ENCODE measurements at regions not wholly inside any gene's neighbourhood (a gene's known extent, or its start where the extent isn't known, plus 50 kb on each side); places are given as distances from the start of the nearest gene placed in this dataset.

- ChIA-PET CTCF (no interaction called here), POLR2A (no interaction called here)
- Mint-ChIP-seq H3K27ac (ENCODE audit: unreplicated experiment) (no peak overlapping the region), H3K9me3 (ENCODE audit: unreplicated experiment) (no peaks in the 10 kb centered on the region), H3K4me3 (ENCODE audit: unreplicated experiment) (no peak overlapping the region), H3K36me3 (ENCODE audit: insufficient read depth, unreplicated experiment) (no peaks in the 10 kb centered on the region), H3K4me1 (ENCODE audit: low read depth, unreplicated experiment) (no peaks in the 10 kb centered on the region), H3K27me3 (ENCODE audit: insufficient read depth, unreplicated experiment) (peaks cover 16% of the 10 kb centered on the region)
- no peak for DNase-seq
- no peaks in the 10 kb centered on the region for H3K27me3 ChIP-seq (replicated peaks; ENCODE audit: control insufficient read depth, insufficient read depth, low read length)
- no peaks in the 10 kb centered on the region for H3K9me3 ChIP-seq
- H3K4me3 ChIP-seq (ENCODE audit: low read depth, low read length) = no peak overlapping the region
- H3K36me3 ChIP-seq (ENCODE audit: control insufficient read depth, insufficient read depth, low read length) = no peaks in the 10 kb centered on the region
- BruUV-seq (replicated peaks) = no TSS peak
- H3K4me1 ChIP-seq = no peaks in the 10 kb centered on the region
- TF ChIP-seq, protein P1, sequence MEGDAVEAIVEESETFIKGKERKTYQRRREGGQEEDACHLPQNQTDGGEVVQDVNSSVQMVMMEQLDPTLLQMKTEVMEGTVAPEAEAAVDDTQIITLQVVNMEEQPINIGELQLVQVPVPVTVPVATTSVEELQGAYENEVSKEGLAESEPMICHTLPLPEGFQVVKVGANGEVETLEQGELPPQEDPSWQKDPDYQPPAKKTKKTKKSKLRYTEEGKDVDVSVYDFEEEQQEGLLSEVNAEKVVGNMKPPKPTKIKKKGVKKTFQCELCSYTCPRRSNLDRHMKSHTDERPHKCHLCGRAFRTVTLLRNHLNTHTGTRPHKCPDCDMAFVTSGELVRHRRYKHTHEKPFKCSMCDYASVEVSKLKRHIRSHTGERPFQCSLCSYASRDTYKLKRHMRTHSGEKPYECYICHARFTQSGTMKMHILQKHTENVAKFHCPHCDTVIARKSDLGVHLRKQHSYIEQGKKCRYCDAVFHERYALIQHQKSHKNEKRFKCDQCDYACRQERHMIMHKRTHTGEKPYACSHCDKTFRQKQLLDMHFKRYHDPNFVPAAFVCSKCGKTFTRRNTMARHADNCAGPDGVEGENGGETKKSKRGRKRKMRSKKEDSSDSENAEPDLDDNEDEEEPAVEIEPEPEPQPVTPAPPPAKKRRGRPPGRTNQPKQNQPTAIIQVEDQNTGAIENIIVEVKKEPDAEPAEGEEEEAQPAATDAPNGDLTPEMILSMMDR (IDR thresholded peaks at IDR 0.05; ENCODE audit: insufficient read depth in 1 of 2, low read depth in 1 of 2, low read length in 1 of 2, severe bottlenecking in 1 of 2, unreplicated experiment in 1 of 2) = no peak
- intact Hi-C loops (cut with micrococcal nuclease; ENCODE audit: unreplicated experiment) = no loop called here
Observed at GRCh38 chr1:208432346-208432745, 188.2 kb upstream of the PLXNA2 start.

- DNase-seq = no peak
- Mint-ChIP-seq H3K4me1 (ENCODE audit: low read depth, unreplicated experiment) (no peaks in the 10 kb centered on the region), H3K27ac (ENCODE audit: unreplicated experiment) (no peak overlapping the region), H3K9me3 (ENCODE audit: unreplicated experiment) (no peaks in the 10 kb centered on the region), H3K27me3 (ENCODE audit: insufficient read depth, unreplicated experiment) (peaks cover 14% of the 10 kb centered on the region), H3K36me3 (ENCODE audit: insufficient read depth, unreplicated experiment) (no peaks in the 10 kb centered on the region), H3K4me3 (ENCODE audit: unreplicated experiment) (no peak overlapping the region)
- Histone ChIP-seq H3K4me3 (ENCODE audit: low read depth, low read length) (no peak overlapping the region), H3K36me3 (ENCODE audit: control insufficient read depth, insufficient read depth, low read length) (no peaks in the 10 kb centered on the region), H3K4me1 (no peaks in the 10 kb centered on the region), H3K9me3 (no peaks in the 10 kb centered on the region), H3K27me3 (replicated peaks; ENCODE audit: control insufficient read depth, insufficient read depth, low read length) (no peaks in the 10 kb centered on the region)
- ChIA-PET POLR2A (no interaction called here), CTCF (no interaction called here)
- no TSS peak for BruUV-seq (replicated peaks)
- intact Hi-C loops (cut with micrococcal nuclease; ENCODE audit: unreplicated experiment) = no loop called here
- TF ChIP-seq, protein P1 (IDR thresholded peaks at IDR 0.05; ENCODE audit: insufficient read depth in 1 of 2, low read depth in 1 of 2, low read length in 1 of 2, severe bottlenecking in 1 of 2, unreplicated experiment in 1 of 2) = no peak
Observed at GRCh38 chr1:208433086-208433485, 188.9 kb upstream of the PLXNA2 start.

DNA sequence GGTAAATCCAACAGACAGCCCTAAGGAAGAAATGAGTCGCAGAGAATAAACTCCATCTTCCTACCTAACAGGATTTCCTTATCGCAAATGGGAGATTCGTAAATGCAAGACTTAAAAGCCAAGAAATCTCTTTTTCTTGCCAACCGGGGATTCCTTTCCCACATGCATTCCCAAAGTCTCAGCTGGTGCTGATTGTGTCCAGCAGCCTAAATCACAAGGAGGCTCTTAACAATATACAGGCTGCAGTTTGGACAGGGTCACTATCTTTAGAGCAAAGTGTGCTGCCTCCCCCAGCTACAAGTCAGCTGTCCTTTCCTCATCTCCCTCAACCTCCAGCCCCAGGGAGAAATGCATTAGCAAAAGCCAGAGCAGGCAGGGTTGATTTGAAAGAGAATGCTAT lies 189.8 kb upstream of the PLXNA2 start:
- intact Hi-C loops (cut with micrococcal nuclease; ENCODE audit: unreplicated experiment) = no loop called here
- no peaks in the 10 kb centered on the region for H3K4me1 Mint-ChIP-seq (ENCODE audit: low read depth, unreplicated experiment)
- H3K27me3 ChIP-seq (replicated peaks; ENCODE audit: control insufficient read depth, insufficient read depth, low read length) = no peaks in the 10 kb centered on the region
- H3K4me1 ChIP-seq = no peaks in the 10 kb centered on the region
- H3K36me3 ChIP-seq (ENCODE audit: control insufficient read depth, insufficient read depth, low read length) = no peaks in the 10 kb centered on the region
- H3K4me3 Mint-ChIP-seq (ENCODE audit: unreplicated experiment) = no peak overlapping the region
- ChIA-PET CTCF (no interaction called here), POLR2A (no interaction called here)
- H3K36me3 Mint-ChIP-seq (ENCODE audit: insufficient read depth, unreplicated experiment) = no peaks in the 10 kb centered on the region
- BruUV-seq (replicated peaks) = no TSS peak
- H3K9me3 Mint-ChIP-seq (ENCODE audit: unreplicated experiment) = no peaks in the 10 kb centered on the region
- TF ChIP-seq, protein P1 (IDR thresholded peaks at IDR 0.05; ENCODE audit: insufficient read depth in 1 of 2, low read depth in 1 of 2, low read length in 1 of 2, severe bottlenecking in 1 of 2, unreplicated experiment in 1 of 2) = no peak
- no peak for DNase-seq
- no peak overlapping the region for H3K4me3 ChIP-seq (ENCODE audit: low read depth, low read length)
- H3K27me3 Mint-ChIP-seq (ENCODE audit: insufficient read depth, unreplicated experiment) = peaks cover 11% of the 10 kb centered on the region
- no peak overlapping the region for H3K27ac Mint-ChIP-seq (ENCODE audit: unreplicated experiment)
- H3K9me3 ChIP-seq = no peaks in the 10 kb centered on the region

Measured in Caco-2 (cell line).